Activated CD8-positive, alpha-beta T cell treated with anti-CD3 and anti-CD28 coated beads for 36 hours (primary cell): ENCODE measurements at regions not wholly inside any gene's neighbourhood (a gene's known extent, or its start where the extent isn't known, plus 50 kb on each side); places are given as distances from the start of the nearest gene placed in this dataset.

Experiments
- ATAC-seq: fragments of 200-7000 bp; cut with Tn5 transposase; one replicate; pipeline ENCODE4 v1.10.0; 2021; ENCODE audit warnings: mild to moderate bottlenecking, moderate library complexity
- CTCF ChIA-PET: fragments of 350-600 bp; sonication (Branson Sonifier 250); formaldehyde crosslinking; loops from one replicate; lab custom pipeline; 2021; ENCODE audit warnings: antibody characterized with exemption; lab: Charles Lee
- POLR2A ChIA-PET: fragments of 350-600 bp; sonication (Branson Sonifier 250); formaldehyde crosslinking; loops from one replicate; lab custom pipeline; 2021; ENCODE audit warnings: antibody characterized with exemption; lab: Charles Lee
- DNase-seq: peaks from one replicate; pipeline ENCODE4 v3.0.0-alpha.2; 2020
- H3K27ac Mint-ChIP-seq: one replicate; pipeline ENCODE4 v1.8.0; 2021; ENCODE audit warnings: mild to moderate bottlenecking, mixed read lengths
- H3K27me3 Mint-ChIP-seq: one replicate; pipeline ENCODE4 v1.8.0; 2021; ENCODE audit warnings: mixed read lengths
- H3K36me3 Mint-ChIP-seq: one replicate; pipeline ENCODE4 v1.8.0; 2021; ENCODE audit warnings: low read depth, mixed read lengths
- H3K4me1 Mint-ChIP-seq: one replicate; pipeline ENCODE4 v1.8.0; 2021; ENCODE audit warnings: low read depth, mixed read lengths
- H3K4me3 Mint-ChIP-seq: one replicate; pipeline ENCODE4 v1.8.0; 2021; ENCODE audit warnings: mild to moderate bottlenecking, moderate library complexity, mixed read lengths
- H3K9me3 Mint-ChIP-seq: one replicate; pipeline ENCODE4 v1.8.0; 2021; ENCODE audit warnings: mixed read lengths
- CTCF ChIP-seq: fragments of 200-600 bp; IDR thresholded peaks from one replicate; pipeline ENCODE4 v1.8.0; 2022; ENCODE audit warnings: antibody characterized with exemption, mild to moderate bottlenecking
- intact Hi-C: fragments of 100-400 bp; cut with micrococcal nuclease; formaldehyde crosslinking; loops from one replicate; pipeline ENCODE4 v1.10.0; 2022

- no peaks in the 10 kb centered on the region for H3K9me3 Mint-ChIP-seq
- CTCF ChIA-PET: interaction anchor here (1.1 to 1.2 kb wide), 2 partner anchors 10 to 14 kb away, joined by 3 to 4 read pairs; no protein-coding TSS in a partner anchor
These were observed 92.3 kb upstream of the SEPTIN5 start for GRCh38 chr22:19622061-19622441.

DNA sequence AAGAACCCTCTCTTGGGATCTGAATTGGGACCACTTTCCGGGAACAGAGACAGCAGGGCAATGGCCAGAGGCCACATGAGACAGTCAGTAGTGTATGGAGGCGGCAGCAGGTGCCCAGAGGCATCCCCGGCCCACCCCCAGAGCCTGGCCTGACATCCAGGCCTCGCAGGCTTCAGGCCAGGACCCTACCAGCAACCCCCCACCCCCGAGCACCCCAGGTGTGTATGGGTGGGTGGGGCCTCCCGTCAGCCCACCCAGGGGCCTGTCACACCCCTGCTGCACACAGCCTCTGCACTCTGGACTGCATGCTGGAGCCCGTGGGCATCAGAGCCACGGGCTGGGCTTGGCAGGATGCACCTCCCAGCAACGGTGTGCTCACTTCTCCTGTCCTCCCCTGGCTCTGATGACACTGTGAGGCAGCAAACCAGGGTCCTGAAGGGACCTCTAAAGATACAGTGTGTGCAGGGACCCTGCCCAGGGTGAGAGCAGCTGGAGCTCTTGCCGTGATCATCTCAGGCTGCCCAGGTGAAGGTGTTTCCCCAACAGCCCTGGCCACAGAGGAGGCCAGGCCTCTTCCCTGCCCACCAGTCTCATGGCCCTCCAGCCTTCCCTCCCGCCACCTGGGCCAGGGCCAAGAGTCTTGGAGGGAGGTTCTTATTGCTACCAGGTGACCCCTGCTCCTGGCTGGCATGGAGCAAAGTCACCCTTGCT, 88.8 kb upstream of the SEPTIN5 start:
- H3K9me3 Mint-ChIP-seq: no peaks in the 10 kb centered on the region
- H3K27ac Mint-ChIP-seq: no peak overlapping the region
- ChIA-PET CTCF (no interaction called here), POLR2A (no interaction called here)
- TF ChIP-seq CTCF: no peak
- H3K4me1 Mint-ChIP-seq: no peaks in the 10 kb centered on the region
- DNase-seq (no peak), ATAC-seq (no peak)
- intact Hi-C loops: no loop called here
- H3K36me3 Mint-ChIP-seq: no peaks in the 10 kb centered on the region
- H3K27me3 Mint-ChIP-seq: peaks cover 1% of the 10 kb centered on the region
- no peak overlapping the region for H3K4me3 Mint-ChIP-seq

More at GRCh38 chr22:19622061-19622441, 92.3 kb upstream of the SEPTIN5 start:
- Mint-ChIP-seq H3K4me3 (no peak overlapping the region), H3K27me3 (no peaks in the 10 kb centered on the region), H3K4me1 (peaks cover 12% of the 10 kb centered on the region), H3K27ac (no peak overlapping the region), H3K36me3 (no peaks in the 10 kb centered on the region)
- POLR2A ChIA-PET: interaction anchor here (1.4 kb wide), 1 partner anchor 11 kb away, joined by 4 read pairs; no protein-coding TSS in a partner anchor
- no peak for ATAC-seq
- intact Hi-C loops: no loop called here
- no peak for TF ChIP-seq CTCF
- DNase-seq: no peak

DNA sequence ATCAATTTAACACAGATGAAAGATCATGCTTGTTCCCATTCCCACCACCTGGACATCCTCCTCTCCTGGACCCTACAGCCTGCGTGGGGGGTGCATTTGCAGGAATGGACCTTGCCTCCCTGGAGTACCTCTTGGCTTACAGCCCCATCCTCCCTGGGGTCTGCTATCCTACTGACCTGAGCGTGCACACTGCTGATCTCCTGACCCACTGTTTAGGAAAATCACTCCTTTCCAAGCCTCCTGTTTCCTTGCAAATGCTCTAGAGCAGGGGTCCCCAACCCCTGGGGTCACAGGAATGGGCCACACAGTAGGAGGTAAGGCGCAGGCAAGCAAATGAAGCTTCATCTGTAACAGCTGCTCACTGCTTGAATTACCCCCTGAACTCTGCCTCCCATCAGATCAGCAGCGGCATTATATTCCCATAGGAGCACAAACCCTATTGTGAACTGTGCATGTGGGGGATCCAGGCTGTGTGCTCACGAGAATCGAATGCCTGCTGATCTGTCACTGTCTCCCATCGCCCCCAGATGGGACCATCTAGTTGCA, 88.2 kb upstream of the SEPTIN5 start:
- Mint-ChIP-seq H3K27me3 (peaks cover 1% of the 10 kb centered on the region), H3K27ac (no peak overlapping the region), H3K36me3 (no peaks in the 10 kb centered on the region), H3K4me3 (no peak overlapping the region), H3K9me3 (no peaks in the 10 kb centered on the region), H3K4me1 (no peaks in the 10 kb centered on the region)
- ChIA-PET POLR2A (no interaction called here), CTCF (interaction anchor here (4.7 kb wide), 1 partner anchor 8 kb away, joined by 19 read pairs; no protein-coding TSS in a partner anchor)
- DNase-seq (no peak), ATAC-seq (no peak)
- no peak for TF ChIP-seq CTCF
- intact Hi-C loops: no loop called here

DNA sequence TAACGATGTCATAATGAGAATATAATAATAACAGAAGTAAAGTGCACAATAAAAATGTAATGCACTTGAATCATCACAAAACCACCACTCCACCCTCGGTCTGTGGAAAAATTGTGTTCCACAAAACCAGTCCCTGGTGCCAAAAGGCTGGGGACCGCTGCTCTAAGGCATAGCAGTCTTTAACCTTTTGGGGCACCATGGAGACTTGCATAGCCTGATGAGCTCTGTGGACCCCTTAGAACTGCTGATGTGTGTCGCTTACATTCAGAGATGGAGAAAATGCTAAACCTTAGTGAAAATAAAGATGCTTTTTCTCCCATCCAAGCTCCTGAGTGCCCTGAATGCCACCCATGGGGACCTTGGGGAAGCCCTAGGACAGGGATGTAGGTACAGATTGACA, 87.6 kb upstream of the SEPTIN5 start:
- no peaks in the 10 kb centered on the region for H3K36me3 Mint-ChIP-seq

More for the DNA sequence above, 87.6 kb upstream of the SEPTIN5 start:
- Mint-ChIP-seq H3K9me3 (no peaks in the 10 kb centered on the region), H3K27me3 (peaks cover 1% of the 10 kb centered on the region), H3K27ac (no peak overlapping the region), H3K4me1 (no peaks in the 10 kb centered on the region), H3K4me3 (no peak overlapping the region)
- intact Hi-C loops: no loop called here
- DNase-seq (no peak), ATAC-seq (no peak)
- POLR2A ChIA-PET: no interaction called here
- CTCF ChIA-PET: interaction anchor here (4.7 kb wide), 1 partner anchor 9 kb away, joined by 19 read pairs; no protein-coding TSS in a partner anchor
- no peak for TF ChIP-seq CTCF
